DMS114 treated with DMSO at 0.1 percent for 48 hours (cell line): ENCODE measurements at regions not wholly inside any gene's neighbourhood (a gene's known extent, or its start where the extent isn't known, plus 50 kb on each side); places are given as distances from the start of the nearest gene placed in this dataset.
"Not testable (repeated sequence)": the region's sequence is repeated elsewhere in the genome, so short reads cannot be mapped to it uniquely, and the experiment has no call there.

Experiments
- DNase-seq: peaks from one replicate; lab custom pipeline; 2025; ENCODE audit not compliant: unreplicated experiment; lab: John Stamatoyannopoulos, UW

GRCh38 chr12:60684988-60685655 lies 1089.3 kb downstream of the SLC16A7 start:
- no peak for DNase-seq

GRCh38 chr12:60689137-60689536 lies 1093.3 kb downstream of the SLC16A7 start:
- DNase-seq = no peak

- no peak for DNase-seq
These were observed 1097.3 kb downstream of the SLC16A7 start for GRCh38 chr12:60693019-60693626.

GRCh38 chr12:60704171-60704914 lies 1108.5 kb downstream of the SLC16A7 start:
- no peak for DNase-seq

GRCh38 chr12:60710246-60710645 lies 1114.4 kb downstream of the SLC16A7 start:
- DNase-seq = no peak

GRCh38 chr12:60714141-60714900 lies 1118.5 kb downstream of the SLC16A7 start:
- no peak for DNase-seq

- no peak for DNase-seq
These were observed 1128.6 kb downstream of the SLC16A7 start for GRCh38 chr12:60724475-60724874.

- DNase-seq = no peak
These were observed 1129.2 kb downstream of the SLC16A7 start for GRCh38 chr12:60724984-60725383.

- DNase-seq = no peak
These were observed 1156.8 kb downstream of the SLC16A7 start for GRCh38 chr12:60752589-60752988.

GRCh38 chr12:60758224-60758623 lies 1162.4 kb downstream of the SLC16A7 start:
- no peak for DNase-seq

GRCh38 chr12:60760965-60761364 lies 1165.1 kb downstream of the SLC16A7 start:
- no peak for DNase-seq

GRCh38 chr12:60801166-60801565 lies 1205.3 kb downstream of the SLC16A7 start:
- DNase-seq = not testable (repeated sequence)

GRCh38 chr12:60803147-60803546 lies 1207.3 kb downstream of the SLC16A7 start:
- DNase-seq = no peak

- DNase-seq = no peak
These were observed 1209.5 kb downstream of the SLC16A7 start for GRCh38 chr12:60805364-60805763.

- no peak for DNase-seq
These were observed 1224.0 kb downstream of the SLC16A7 start for GRCh38 chr12:60819794-60820193.

- no peak for DNase-seq
These were observed 1226.8 kb downstream of the SLC16A7 start for GRCh38 chr12:60822580-60822979.

GRCh38 chr12:60830381-60830780 lies 1234.6 kb downstream of the SLC16A7 start:
- no peak for DNase-seq

- DNase-seq = no peak
These were observed 1236.5 kb downstream of the SLC16A7 start for GRCh38 chr12:60832290-60832689.

- no peak for DNase-seq
These were observed 1238.5 kb downstream of the SLC16A7 start for GRCh38 chr12:60834372-60834771.

GRCh38 chr12:60834806-60835205 lies 1239.0 kb downstream of the SLC16A7 start:
- no peak for DNase-seq

- no peak for DNase-seq
These were observed 1240.8 kb downstream of the SLC16A7 start for GRCh38 chr12:60836651-60837050.
